CD14-positive monocyte (primary cell): ENCODE measurements at regions not wholly inside any gene's neighbourhood (a gene's known extent, or its start where the extent isn't known, plus 50 kb on each side); places are given as distances from the start of the nearest gene placed in this dataset.

ENCODE experiments used
- DNase-seq, 3 donors: peaks; one replicate each; pipeline ENCODE4 v3.0.0-alpha.2; 2011 to 2022
- H2AFZ ChIP-seq: 2 replicates; pipeline ENCODE4 v1.6.0; 2012; ENCODE audit warnings: mild to moderate bottlenecking, low read depth, low read length, inconsistent platforms; ENCODE audit not compliant: insufficient read depth, poor library complexity, severe bottlenecking
- H3K27ac ChIP-seq, 2 donors: 1 replicate in 1 of 2; 2 replicates in 1 of 2; pipeline ENCODE4 v1.5.1; 2012 to 2013; ENCODE audit warnings: low read length in 2 of 2, control low read depth in 1 of 2, inconsistent platforms in 1 of 2, low read depth in 1 of 2, mild to moderate bottlenecking in 1 of 2
- H3K27me3 ChIP-seq, 2 donors: one replicate each; pipeline versions ENCODE4 v1.6.0 to v1.6.1; 2011 to 2013; ENCODE audit warnings: low read length in 2 of 2; ENCODE audit not compliant: control insufficient read depth in 2 of 2, insufficient read depth in 2 of 2
- H3K36me3 ChIP-seq, 2 donors: replicated peaks in 1 of 2; 1 replicate in 1 of 2; 2 replicates in 1 of 2; pipeline versions ENCODE4 v1.5.1 to v1.6.1; 2012 to 2013; ENCODE audit warnings: low read length in 2 of 2, control low read depth in 1 of 2, inconsistent platforms in 1 of 2, mild to moderate bottlenecking in 1 of 2; ENCODE audit not compliant: insufficient read depth in 2 of 2, control insufficient read depth in 1 of 2
- H3K4me1 ChIP-seq, 2 donors: 1 replicate in 1 of 2; 2 replicates in 1 of 2; pipeline versions ENCODE4 v1.5.1 to v1.6.1; 2012 to 2013; ENCODE audit warnings: low read length in 2 of 2, control low read depth in 1 of 2, inconsistent platforms in 1 of 2, mild to moderate bottlenecking in 1 of 2, moderate library complexity in 1 of 2; ENCODE audit not compliant: insufficient read depth in 2 of 2, control insufficient read depth in 1 of 2
- H3K4me2 ChIP-seq: replicated peaks from 2 replicates; pipeline ENCODE3; 2012; ENCODE audit warnings: low read length, moderate library complexity, mild to moderate bottlenecking; ENCODE audit not compliant: poor library complexity, severe bottlenecking; ENCODE audit errors: extremely low read depth
- H3K4me3 ChIP-seq, 3 experiments: fragments of 200-600 bp in 1 of 3; sonication (generic) in 1 of 3; replicated peaks in 1 of 3; 1 replicate in 2 of 3; 2 replicates in 1 of 3; pipeline ENCODE4 v1.5.1; 2011 to 2013; ENCODE audit warnings: low read length in 3 of 3, mild to moderate bottlenecking in 3 of 3, control low read depth in 2 of 3, low read depth in 2 of 3, inconsistent platforms in 1 of 3, moderate library complexity in 1 of 3
- H3K79me2 ChIP-seq: 2 replicates; pipeline ENCODE4 v1.6.0; 2012; ENCODE audit warnings: mild to moderate bottlenecking, control low read depth, inconsistent platforms, low read length, moderate library complexity; ENCODE audit not compliant: insufficient read depth
- H3K9ac ChIP-seq: 2 replicates; pipeline ENCODE4 v1.6.0; 2017; ENCODE audit warnings: low read length, mild to moderate bottlenecking; ENCODE audit not compliant: insufficient read depth, poor library complexity, severe bottlenecking
- H3K9me3 ChIP-seq, 2 donors: replicated peaks in 1 of 2; 1 replicate in 1 of 2; 2 replicates in 1 of 2; pipeline versions ENCODE4 v1.5.1 to v1.6.1; 2012 to 2013; ENCODE audit warnings: low read length in 2 of 2, control low read depth in 1 of 2; ENCODE audit not compliant: control insufficient read depth in 1 of 2, insufficient read depth in 1 of 2
- H4K20me1 ChIP-seq: 2 replicates; pipeline ENCODE4 v1.6.0; 2012; ENCODE audit warnings: mild to moderate bottlenecking, low read length, control low read depth, moderate library complexity; ENCODE audit not compliant: insufficient read depth
- H3K27ac Mint-ChIP-seq, 7 donors: one replicate each; pipeline ENCODE4 v1.8.0; 2020; ENCODE audit warnings: mild to moderate bottlenecking in 7 of 7, mixed read lengths in 7 of 7, moderate library complexity in 6 of 7, inconsistent platforms in 2 of 7
- H3K27me3 Mint-ChIP-seq, 3 donors: one replicate each; pipeline ENCODE4 v1.8.0; 2021 to 2022; ENCODE audit warnings: low read depth in 3 of 3, mild to moderate bottlenecking in 3 of 3, mixed read lengths in 3 of 3, moderate library complexity in 3 of 3, inconsistent platforms in 1 of 3
- H3K36me3 Mint-ChIP-seq, 2 donors: one replicate each; pipeline ENCODE4 v1.8.0; 2020; ENCODE audit warnings: mixed read lengths in 2 of 2, inconsistent platforms in 1 of 2, mild to moderate bottlenecking in 1 of 2
- H3K4me1 Mint-ChIP-seq: one replicate; pipeline ENCODE4 v1.8.0; 2020; ENCODE audit warnings: mild to moderate bottlenecking, mixed read lengths
- H3K4me3 Mint-ChIP-seq, 2 donors: one replicate each; pipeline ENCODE4 v1.8.0; 2020; ENCODE audit warnings: mild to moderate bottlenecking in 2 of 2, mixed read lengths in 2 of 2, moderate library complexity in 1 of 2
- H3K9me3 Mint-ChIP-seq, 7 donors: one replicate each; pipeline ENCODE4 v1.8.0; 2020 to 2022; ENCODE audit warnings: mixed read lengths in 7 of 7, mild to moderate bottlenecking in 6 of 7, moderate library complexity in 6 of 7, inconsistent platforms in 2 of 7
- WGBS: methylation state at CpG from one replicate; pipeline ENCODE4 v1.1.5; 2013; ENCODE audit warnings: missing lambda C conversion rate; ENCODE audit not compliant: insufficient coverage; 5-methylcytosine and 5-hydroxymethylcytosine counted together
- intact Hi-C, 2 donors: fragments of 100-400 bp; cut with micrococcal nuclease; formaldehyde crosslinking; loops; one replicate each; pipeline versions ENCODE4 v1.15.0 to v1.15.1; 2023
- TF ChIP-seq, protein P1 (sequence below): fragments of 200-600 bp; IDR thresholded peaks from one replicate; pipeline ENCODE4 v1.8.0; 2022; ENCODE audit warnings: antibody characterized with exemption, mild to moderate bottlenecking

DNA sequence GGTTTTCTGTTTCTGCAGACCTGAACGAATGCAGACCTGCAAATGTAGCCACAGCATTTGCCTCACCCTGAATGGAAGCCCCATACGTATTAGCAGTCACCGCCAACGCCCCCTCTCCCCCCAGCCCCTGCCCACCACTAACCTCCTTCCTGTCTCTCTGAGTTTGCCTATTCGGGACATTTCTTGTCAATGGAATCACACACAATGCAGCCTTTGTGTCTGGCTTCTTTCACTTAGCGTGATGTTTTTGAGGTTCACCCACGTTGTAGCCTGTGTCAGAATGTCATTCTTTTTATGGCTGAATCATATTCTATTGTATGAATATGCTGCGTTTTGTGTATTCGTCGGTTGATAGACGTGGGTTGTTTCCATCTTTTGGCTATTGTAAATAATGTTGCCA is 178.6 kb downstream of the AACS start:
- DNase-seq = no peak
- Mint-ChIP-seq H3K9me3 (no peaks in the 10 kb centered on the region), H3K36me3 (no peaks in the 10 kb centered on the region), H3K27ac (no peak overlapping the region), H3K4me1 (no peaks in the 10 kb centered on the region), H3K4me3 (no peak overlapping the region), H3K27me3 (peaks cover 8 to 15% (median 10%) of the 10 kb centered on the region in 3 donors)
- 84% methylated on average over 7 of the region's 11 CpGs for WGBS
- Histone ChIP-seq H3K9me3 (no peaks in the 10 kb centered on the region), H2AFZ (no peak overlapping the region), H3K4me2 (no peak overlapping the region), H3K4me3 (no peak overlapping the region), H3K36me3 (no peaks in the 10 kb centered on the region), H3K9ac (no peak overlapping the region), H3K27me3 (peaks cover 0 to 3% of the 10 kb centered on the region in 2 donors), H3K79me2 (no peaks in the 10 kb centered on the region), H4K20me1 (no peaks in the 10 kb centered on the region), H3K27ac (no peak overlapping the region), H3K4me1 (no peaks in the 10 kb centered on the region)
- intact Hi-C loops = no loop called here
- TF ChIP-seq, protein P1, sequence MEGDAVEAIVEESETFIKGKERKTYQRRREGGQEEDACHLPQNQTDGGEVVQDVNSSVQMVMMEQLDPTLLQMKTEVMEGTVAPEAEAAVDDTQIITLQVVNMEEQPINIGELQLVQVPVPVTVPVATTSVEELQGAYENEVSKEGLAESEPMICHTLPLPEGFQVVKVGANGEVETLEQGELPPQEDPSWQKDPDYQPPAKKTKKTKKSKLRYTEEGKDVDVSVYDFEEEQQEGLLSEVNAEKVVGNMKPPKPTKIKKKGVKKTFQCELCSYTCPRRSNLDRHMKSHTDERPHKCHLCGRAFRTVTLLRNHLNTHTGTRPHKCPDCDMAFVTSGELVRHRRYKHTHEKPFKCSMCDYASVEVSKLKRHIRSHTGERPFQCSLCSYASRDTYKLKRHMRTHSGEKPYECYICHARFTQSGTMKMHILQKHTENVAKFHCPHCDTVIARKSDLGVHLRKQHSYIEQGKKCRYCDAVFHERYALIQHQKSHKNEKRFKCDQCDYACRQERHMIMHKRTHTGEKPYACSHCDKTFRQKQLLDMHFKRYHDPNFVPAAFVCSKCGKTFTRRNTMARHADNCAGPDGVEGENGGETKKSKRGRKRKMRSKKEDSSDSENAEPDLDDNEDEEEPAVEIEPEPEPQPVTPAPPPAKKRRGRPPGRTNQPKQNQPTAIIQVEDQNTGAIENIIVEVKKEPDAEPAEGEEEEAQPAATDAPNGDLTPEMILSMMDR = no peak

DNA sequence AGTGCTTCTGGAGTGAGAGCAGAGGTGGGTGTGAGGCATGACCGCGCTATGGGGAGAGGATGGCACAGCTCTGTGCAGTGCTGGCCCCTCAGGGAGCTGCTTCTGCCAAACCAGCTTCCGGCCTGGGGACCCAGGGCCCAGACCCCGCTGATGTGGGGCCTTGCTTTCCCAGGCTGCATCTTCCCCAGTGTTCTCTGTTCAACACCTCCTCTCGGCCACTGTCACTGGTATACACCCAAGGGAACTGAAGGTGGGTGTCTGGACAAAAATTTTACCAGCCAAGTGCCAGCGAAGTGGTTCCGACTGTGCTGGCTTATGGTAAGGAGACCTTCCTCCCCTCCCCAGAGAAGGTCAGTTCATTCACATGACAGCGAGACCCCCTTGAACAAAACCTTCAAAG is 179.1 kb downstream of the AACS start:
- Mint-ChIP-seq H3K4me3 (no peak overlapping the region), H3K9me3 (no peaks in the 10 kb centered on the region), H3K36me3 (no peaks in the 10 kb centered on the region), H3K27me3 (peaks cover 7 to 14% (median 9%) of the 10 kb centered on the region in 3 donors), H3K4me1 (no peaks in the 10 kb centered on the region), H3K27ac (no peak overlapping the region)
- DNase-seq = no peak
- Histone ChIP-seq H4K20me1 (no peaks in the 10 kb centered on the region), H3K27ac (no peak overlapping the region), H3K4me3 (no peak overlapping the region), H3K9me3 (no peaks in the 10 kb centered on the region), H2AFZ (no peak overlapping the region), H3K4me2 (no peak overlapping the region), H3K27me3 (peaks cover 0 to 3% of the 10 kb centered on the region in 2 donors), H3K79me2 (no peaks in the 10 kb centered on the region), H3K4me1 (no peaks in the 10 kb centered on the region), H3K36me3 (no peaks in the 10 kb centered on the region), H3K9ac (no peak overlapping the region)
- TF ChIP-seq, protein P1 = no peak
- intact Hi-C loops = no loop called here
- WGBS = 100% methylated on average over 1 of the region's 8 CpGs
